Thyroid gland (tissue), 4 donors: ENCODE measurements at regions not wholly inside any gene's neighbourhood (a gene's known extent, or its start where the extent isn't known, plus 50 kb on each side); places are given as distances from the start of the nearest gene placed in this dataset.

Experiments
- DNase-seq, 2 donors: peaks; one replicate each; pipeline ENCODE4 v3.0.0-alpha.2; 2019
- H3K27ac ChIP-seq, 3 donors: fragments of 200-600 bp; sonication (generic); 1 replicate in 2 of 3; 2 replicates in 1 of 3; pipeline ENCODE4 v1.5.1; 2016 to 2019; ENCODE audit warnings: mild to moderate bottlenecking in 1 of 3, moderate library complexity in 1 of 3
- H3K27me3 ChIP-seq: fragments of 200-600 bp; sonication (generic); one replicate; pipeline ENCODE4 v1.5.1; 2019
- H3K36me3 ChIP-seq, 2 donors: fragments of 200-600 bp; sonication (generic); one replicate each; pipeline ENCODE4 v1.5.1; 2016 to 2019
- H3K4me1 ChIP-seq, 2 donors: fragments of 200-600 bp; sonication (generic); one replicate each; pipeline ENCODE4 v1.5.1; 2017 to 2019
- H3K4me3 ChIP-seq, 3 donors: fragments of 200-600 bp; sonication (generic); replicated peaks in 1 of 3; 1 replicate in 2 of 3; 2 replicates in 1 of 3; pipeline ENCODE4 v1.5.1; 2016; ENCODE audit warnings: mild to moderate bottlenecking in 1 of 3
- H3K9me3 ChIP-seq: fragments of 200-600 bp; sonication (generic); one replicate; pipeline ENCODE4 v1.5.1; 2017
- POLR2A ChIP-seq, 2 donors: fragments of 450-650 bp; IDR thresholded peaks; one replicate each; pipeline ENCODE4 v1.6.1; 2017; ENCODE audit warnings: antibody characterized with exemption in 2 of 2, mild to moderate bottlenecking in 2 of 2, moderate library complexity in 1 of 2
- WGBS, 2 donors: methylation state at CpG; one replicate each; pipeline ENCODE4 v1.1.5; 2017; 5-methylcytosine and 5-hydroxymethylcytosine counted together
- intact Hi-C: fragments of 100-400 bp; cut with DNase I; formaldehyde crosslinking; loops from one replicate; pipeline ENCODE4 v1.15.1; 2023
- TF ChIP-seq, protein P1 (sequence below), 6 experiments: fragments of 200-600 bp in 3 of 6; fragments of 450-650 bp in 3 of 6; sonication (generic) in 3 of 6; IDR thresholded peaks; one replicate each; pipeline ENCODE4 v1.5.1; 2016 to 2019; ENCODE audit warnings: antibody characterized with exemption in 6 of 6, mild to moderate bottlenecking in 2 of 6, inconsistent platforms in 1 of 6, moderate library complexity in 1 of 6

DNA sequence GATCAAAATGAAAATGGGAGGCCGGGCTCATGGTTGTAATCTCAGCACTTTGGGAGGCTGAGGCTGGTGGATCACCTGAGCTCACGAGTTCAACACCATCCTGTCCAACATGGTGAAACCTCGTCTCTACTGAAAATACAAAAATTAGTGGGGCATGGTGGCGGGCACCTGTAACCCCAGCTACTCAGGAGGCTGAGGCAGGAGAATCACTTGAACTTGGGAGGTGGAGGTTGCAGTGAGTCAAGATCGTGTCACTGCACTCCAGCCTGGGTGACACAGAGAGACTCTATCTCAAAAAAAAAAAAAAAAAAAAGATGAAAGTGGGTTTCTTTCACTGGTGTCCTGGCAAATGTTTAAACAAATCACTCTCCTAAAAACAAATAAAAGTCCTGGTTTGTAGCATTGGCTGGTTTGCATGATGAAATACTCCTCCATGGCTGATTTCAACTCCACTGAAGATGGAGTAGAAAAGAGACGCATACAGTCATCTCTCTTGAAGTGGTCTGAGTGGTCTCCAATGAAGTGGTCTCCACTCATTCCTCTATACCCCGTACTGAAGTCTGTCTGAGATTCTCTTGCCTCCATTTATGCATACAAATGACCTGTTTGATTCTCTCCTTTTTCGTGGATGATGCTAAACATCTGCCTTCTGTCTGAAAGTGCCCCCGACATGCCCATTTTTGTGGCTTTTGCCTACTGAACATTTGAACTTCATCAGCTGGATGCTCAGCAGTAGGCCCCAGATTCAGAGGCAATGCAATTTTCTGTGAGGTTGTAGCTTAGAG lies 153.0 kb upstream of the FAM20A start:
- H3K4me1 ChIP-seq, result peaks cover under 1 to 7% of the 10 kb centered on the region in 2 donors
- no peak for DNase-seq
- H3K27me3 ChIP-seq, result no peaks in the 10 kb centered on the region
- WGBS, 2 donors, result 94 to 96% methylated on average over 9 of the region's 9 CpGs
- no peaks in the 10 kb centered on the region for H3K36me3 ChIP-seq
- no peaks in the 10 kb centered on the region for H3K9me3 ChIP-seq
- TF ChIP-seq, protein P1, sequence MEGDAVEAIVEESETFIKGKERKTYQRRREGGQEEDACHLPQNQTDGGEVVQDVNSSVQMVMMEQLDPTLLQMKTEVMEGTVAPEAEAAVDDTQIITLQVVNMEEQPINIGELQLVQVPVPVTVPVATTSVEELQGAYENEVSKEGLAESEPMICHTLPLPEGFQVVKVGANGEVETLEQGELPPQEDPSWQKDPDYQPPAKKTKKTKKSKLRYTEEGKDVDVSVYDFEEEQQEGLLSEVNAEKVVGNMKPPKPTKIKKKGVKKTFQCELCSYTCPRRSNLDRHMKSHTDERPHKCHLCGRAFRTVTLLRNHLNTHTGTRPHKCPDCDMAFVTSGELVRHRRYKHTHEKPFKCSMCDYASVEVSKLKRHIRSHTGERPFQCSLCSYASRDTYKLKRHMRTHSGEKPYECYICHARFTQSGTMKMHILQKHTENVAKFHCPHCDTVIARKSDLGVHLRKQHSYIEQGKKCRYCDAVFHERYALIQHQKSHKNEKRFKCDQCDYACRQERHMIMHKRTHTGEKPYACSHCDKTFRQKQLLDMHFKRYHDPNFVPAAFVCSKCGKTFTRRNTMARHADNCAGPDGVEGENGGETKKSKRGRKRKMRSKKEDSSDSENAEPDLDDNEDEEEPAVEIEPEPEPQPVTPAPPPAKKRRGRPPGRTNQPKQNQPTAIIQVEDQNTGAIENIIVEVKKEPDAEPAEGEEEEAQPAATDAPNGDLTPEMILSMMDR (IDR thresholded peaks at IDR 0.05), result no peak
- no peak for TF ChIP-seq POLR2A (IDR thresholded peaks at IDR 0.05)
- H3K4me3 ChIP-seq, result no peak overlapping the region
- intact Hi-C loops, result loop anchor here (5.0 to 10.0 kb wide), 2 partner anchors 149 to 212 kb away; partner anchors contain the start of gene FAM20A
- no peak overlapping the region for H3K27ac ChIP-seq

DNA sequence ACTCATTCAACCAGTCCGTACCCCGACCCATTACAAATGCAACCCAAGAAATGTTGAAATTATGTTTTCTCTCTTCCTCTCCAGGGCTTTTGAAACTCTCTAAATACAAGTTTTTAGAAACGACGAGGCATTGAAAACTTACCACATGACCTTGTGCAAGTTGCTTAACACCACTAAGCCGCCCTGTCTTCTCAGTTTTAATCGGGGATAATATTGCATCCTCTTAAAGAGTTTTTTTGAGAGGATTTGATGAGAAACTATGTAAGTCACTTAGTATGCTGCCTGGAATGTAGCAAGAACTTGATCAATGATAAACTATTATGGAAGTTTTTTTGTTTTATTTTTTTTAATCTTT lies 149.0 kb upstream of the FAM20A start:
- 55 to 63% methylated on average over 6 of the region's 6 CpGs for WGBS, 2 donors
- peak overlapping the region in 2 of 3 donors; percentile 6 to 60 for H3K27ac ChIP-seq

DNA sequence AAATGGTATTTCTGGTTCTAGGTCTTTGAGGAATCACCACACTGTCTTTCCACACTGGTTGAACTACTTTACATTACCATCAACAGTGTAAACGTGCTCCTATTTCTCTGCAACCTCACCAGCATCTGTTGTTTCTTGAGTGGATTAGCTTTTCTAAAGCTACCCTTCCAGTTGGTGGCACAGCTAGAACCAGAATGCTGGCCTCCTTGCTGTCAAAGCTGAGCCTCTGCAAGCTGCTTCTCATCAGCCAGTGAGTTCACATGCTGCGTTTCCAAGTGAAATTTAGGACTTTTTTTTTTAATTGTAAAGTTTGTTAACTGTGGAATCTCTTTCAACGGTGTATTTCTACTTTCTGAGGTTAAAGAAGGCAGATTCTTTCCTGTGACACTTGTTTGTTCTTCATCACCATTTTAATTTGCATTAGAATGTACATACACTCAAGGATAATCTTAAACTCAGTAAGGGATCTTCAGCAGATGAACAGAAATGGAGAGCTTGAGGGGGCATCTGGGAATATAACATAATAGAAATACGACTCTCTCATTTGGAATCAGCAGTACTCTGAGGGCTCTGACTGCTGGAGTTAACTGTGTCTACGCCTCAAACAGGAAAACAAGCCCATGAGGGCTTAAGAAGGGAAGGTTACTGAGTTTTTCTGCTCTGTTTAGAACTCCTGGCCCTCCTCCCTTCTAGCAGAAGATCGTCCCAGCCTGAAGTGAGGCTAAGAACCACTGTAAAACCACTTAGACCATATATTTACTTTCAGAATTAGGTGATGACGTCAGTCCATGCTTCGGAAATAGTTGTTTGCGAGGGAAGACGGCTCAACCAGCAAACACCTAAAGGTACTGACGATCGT lies 148.4 kb upstream of the FAM20A start:
- Histone ChIP-seq H3K4me3 (no peak overlapping the region), H3K9me3 (no peaks in the 10 kb centered on the region), H3K27ac (peak overlapping the region in 2 of 3 donors; percentile 6 to 60), H3K4me1 (peaks cover 0 to 5% of the 10 kb centered on the region in 2 donors), H3K36me3 (no peaks in the 10 kb centered on the region), H3K27me3 (no peaks in the 10 kb centered on the region)
- TF ChIP-seq, protein P1 (IDR thresholded peaks at IDR 0.05), result no peak
- peak in 1 of 2 donors; percentile 4 for TF ChIP-seq POLR2A (IDR thresholded peaks at IDR 0.05)
- intact Hi-C loops, result loop anchor here (5.0 to 10.0 kb wide), 2 partner anchors 145 to 207 kb away; partner anchors contain the start of gene FAM20A
- DNase-seq, result no peak
- 38 to 44% methylated on average over 12 of the region's 12 CpGs for WGBS, 2 donors

More for the DNA sequence above, 149.0 kb upstream of the FAM20A start:
- Histone ChIP-seq H3K9me3 (no peaks in the 10 kb centered on the region), H3K36me3 (no peaks in the 10 kb centered on the region), H3K27me3 (no peaks in the 10 kb centered on the region), H3K4me1 (peaks cover 0 to 5% of the 10 kb centered on the region in 2 donors), H3K4me3 (no peak overlapping the region)
- no peak for DNase-seq
- intact Hi-C loops, result loop anchor here (5.0 to 10.0 kb wide), 2 partner anchors 145 to 208 kb away; partner anchors contain the start of gene FAM20A
- TF ChIP-seq, protein P1 (IDR thresholded peaks at IDR 0.05), result no peak
- no peak for TF ChIP-seq POLR2A (IDR thresholded peaks at IDR 0.05)

DNA sequence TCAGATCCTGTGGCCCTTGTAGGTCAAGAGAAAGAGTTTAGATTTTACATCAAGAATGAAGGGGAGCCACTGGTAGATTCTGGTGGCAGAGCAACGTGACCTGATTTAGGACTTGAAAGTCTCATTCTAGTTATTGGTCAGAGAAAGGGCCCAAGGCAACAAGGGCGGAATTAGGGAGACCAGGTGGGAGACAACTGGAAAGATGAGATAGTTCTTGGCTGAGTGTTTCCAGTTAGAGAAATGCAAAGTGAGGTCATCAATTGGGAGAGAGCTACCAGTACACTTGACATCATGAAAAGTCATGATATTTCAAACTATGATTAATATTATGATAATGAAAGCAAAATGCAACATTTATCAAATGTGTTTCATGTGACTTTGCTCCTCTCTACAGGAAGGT lies 147.2 kb upstream of the FAM20A start:
- Histone ChIP-seq H3K4me3 (no peak overlapping the region), H3K27ac (no peak overlapping the region), H3K9me3 (no peaks in the 10 kb centered on the region), H3K4me1 (peaks cover 0 to 5% of the 10 kb centered on the region in 2 donors), H3K27me3 (no peaks in the 10 kb centered on the region), H3K36me3 (no peaks in the 10 kb centered on the region)
- TF ChIP-seq POLR2A (IDR thresholded peaks at IDR 0.05), result no peak
- 97% methylated on average over 2 of the region's 2 CpGs for WGBS, 2 donors
- no peak for DNase-seq
- intact Hi-C loops, result no loop called here

DNA sequence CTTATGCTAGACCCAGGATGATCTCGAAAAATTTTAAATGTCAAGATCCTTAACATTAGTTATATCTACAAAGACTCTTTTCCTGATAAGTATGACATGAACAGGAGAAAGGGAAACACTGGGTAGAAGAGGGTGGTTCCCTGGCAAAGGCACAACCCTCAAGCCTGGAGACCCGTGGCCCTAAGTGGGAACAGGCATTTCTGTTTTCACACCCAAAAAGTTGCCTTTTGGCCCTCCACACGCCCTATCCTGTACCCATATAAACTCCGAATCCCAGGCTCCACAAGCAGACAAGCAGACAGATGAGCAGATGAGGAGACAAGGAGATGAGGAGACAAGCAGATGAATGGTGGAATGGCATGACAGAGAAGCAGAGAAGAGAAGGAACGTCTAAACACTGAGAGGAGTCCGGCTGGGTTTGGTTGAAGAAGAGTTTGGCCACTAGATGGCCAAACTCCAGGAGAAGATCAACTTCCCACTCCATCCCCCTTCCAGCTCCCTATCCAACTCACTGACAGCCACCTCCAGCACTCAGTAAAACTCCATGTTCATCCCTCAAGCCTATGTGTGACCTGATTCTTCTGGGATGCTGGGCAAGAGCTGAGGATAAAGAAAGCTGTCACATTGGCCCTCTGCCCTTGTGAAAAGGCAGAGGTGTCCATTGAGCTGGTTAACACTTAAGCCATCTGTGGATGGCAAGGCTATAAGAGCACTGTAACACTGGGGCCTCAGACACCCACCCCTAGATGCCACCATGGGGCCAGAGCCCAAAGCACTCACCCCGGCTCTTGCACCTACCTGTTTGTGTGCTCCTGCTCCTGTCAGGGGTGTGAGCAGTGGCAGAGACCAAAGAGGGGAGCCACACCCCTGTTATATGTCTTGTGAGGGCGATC lies 139.6 kb upstream of the FAM20A start:
- peaks cover 5 to 22% of the 10 kb centered on the region in 2 donors for H3K4me1 ChIP-seq
- H3K27ac ChIP-seq, result no peak overlapping the region
- no peaks in the 10 kb centered on the region for H3K36me3 ChIP-seq
- H3K9me3 ChIP-seq, result no peaks in the 10 kb centered on the region
- intact Hi-C loops, result no loop called here
- no peak overlapping the region for H3K4me3 ChIP-seq
- H3K27me3 ChIP-seq, result no peaks in the 10 kb centered on the region
- 87 to 93% methylated on average over 8 of the region's 8 CpGs for WGBS, 2 donors
- DNase-seq, result no peak
- TF ChIP-seq, protein P1 (IDR thresholded peaks at IDR 0.05), result no peak
- TF ChIP-seq POLR2A (IDR thresholded peaks at IDR 0.05), result no peak
